ENCODE measurements at regions not wholly inside any gene's neighbourhood (a gene's known extent, or its start where the extent isn't known, plus 50 kb on each side); places are given as distances from the start of the nearest gene placed in this dataset.

GRCh38 chr18:30696201-30696600, 346.3 kb downstream of the DSC3 start:
- Histone ChIP-seq H3K4me3 (no peak overlapping the region), H3K27ac (no peak overlapping the region), H3K27me3 (no peaks in the 10 kb centered on the region), H3K4me1 (no peaks in the 10 kb centered on the region), H3K9me3 (no peaks in the 10 kb centered on the region), H3K36me3 (no peaks in the 10 kb centered on the region)
- intact Hi-C loops (cut with DNase I; ENCODE audit: low total_unique reads) = no loop called here
- no peak for DNase-seq
- TF ChIP-seq CTCF (IDR thresholded peaks at IDR 0.05) = no peak
- no peak for TF ChIP-seq POLR2A (IDR thresholded peaks at IDR 0.05)

GRCh38 chr18:30694773-30695172, 347.8 kb downstream of the DSC3 start:
- TF ChIP-seq POLR2A (IDR thresholded peaks at IDR 0.05) = no peak
- TF ChIP-seq CTCF (IDR thresholded peaks at IDR 0.05) = no peak

GRCh38 chr18:30689216-30689615, 353.3 kb downstream of the DSC3 start:
- Histone ChIP-seq H3K4me1 (no peaks in the 10 kb centered on the region), H3K27me3 (no peaks in the 10 kb centered on the region), H3K4me3 (no peak overlapping the region), H3K36me3 (no peaks in the 10 kb centered on the region), H3K27ac (no peak overlapping the region), H3K9me3 (no peaks in the 10 kb centered on the region)
- no peak for TF ChIP-seq POLR2A (IDR thresholded peaks at IDR 0.05)
- TF ChIP-seq CTCF (IDR thresholded peaks at IDR 0.05) = no peak
- no peak for DNase-seq
- intact Hi-C loops (cut with DNase I; ENCODE audit: low total_unique reads) = no loop called here

More at GRCh38 chr18:30694773-30695172, 347.8 kb downstream of the DSC3 start:
- Histone ChIP-seq H3K4me1 (no peaks in the 10 kb centered on the region), H3K36me3 (no peaks in the 10 kb centered on the region), H3K27me3 (no peaks in the 10 kb centered on the region), H3K4me3 (no peak overlapping the region), H3K27ac (no peak overlapping the region), H3K9me3 (no peaks in the 10 kb centered on the region)
- DNase-seq = no peak
- intact Hi-C loops (cut with DNase I; ENCODE audit: low total_unique reads) = no loop called here

GRCh38 chr18:30687501-30687900, 355.0 kb downstream of the DSC3 start:
- TF ChIP-seq POLR2A (IDR thresholded peaks at IDR 0.05) (no peak), CTCF (IDR thresholded peaks at IDR 0.05) (no peak)
- H3K4me3 ChIP-seq = no peak overlapping the region
- intact Hi-C loops (cut with DNase I; ENCODE audit: low total_unique reads) = no loop called here
- no peak for DNase-seq
- no peak overlapping the region for H3K27ac ChIP-seq
- H3K36me3 ChIP-seq = no peaks in the 10 kb centered on the region
- H3K9me3 ChIP-seq = no peaks in the 10 kb centered on the region
- H3K4me1 ChIP-seq = no peaks in the 10 kb centered on the region
- no peaks in the 10 kb centered on the region for H3K27me3 ChIP-seq

- no peaks in the 10 kb centered on the region for H3K4me1 ChIP-seq
- no peak overlapping the region for H3K27ac ChIP-seq
- no peaks in the 10 kb centered on the region for H3K27me3 ChIP-seq
- intact Hi-C loops (cut with DNase I; ENCODE audit: low total_unique reads) = no loop called here
- DNase-seq = no peak
- no peaks in the 10 kb centered on the region for H3K36me3 ChIP-seq
- TF ChIP-seq POLR2A (IDR thresholded peaks at IDR 0.05) (no peak), CTCF (IDR thresholded peaks at IDR 0.05) (no peak)
- no peak overlapping the region for H3K4me3 ChIP-seq
- H3K9me3 ChIP-seq = no peaks in the 10 kb centered on the region
Measured at GRCh38 chr18:30684825-30685481, 357.6 kb downstream of the DSC3 start.

Measured in uterus (tissue), 3 donors.